DOHH2 (cell line): ENCODE measurements at regions not wholly inside any gene's neighbourhood (a gene's known extent, or its start where the extent isn't known, plus 50 kb on each side); places are given as distances from the start of the nearest gene placed in this dataset.

Source experiments
- CTCF ChIP-seq: fragments of 200-600 bp; sonication (generic); IDR thresholded peaks from one replicate; pipeline ENCODE4 v1.5.1; 2014; ENCODE audit warnings: antibody characterized with exemption, mild to moderate bottlenecking, low read depth, low read length; ENCODE audit not compliant: poor library complexity, severe bottlenecking
- EZH2phosphoT487 ChIP-seq: fragments of 200-600 bp; sonication (generic); IDR thresholded peaks from 2 replicates; pipeline ENCODE4 v1.6.1; 2017; ENCODE audit warnings: borderline replicate concordance, mild to moderate bottlenecking, antibody characterized with exemption, low read length, moderate library complexity, mixed read lengths

GRCh38 chr2:126510960-126511359, 145.0 kb upstream of the GYPC start:
- no peak for TF ChIP-seq CTCF
- no peak for TF ChIP-seq EZH2phosphoT487
